Keratinocyte (primary cell): ENCODE measurements at regions not wholly inside any gene's neighbourhood (a gene's known extent, or its start where the extent isn't known, plus 50 kb on each side); places are given as distances from the start of the nearest gene placed in this dataset.

Source experiments
- EZH2 ChIP-seq: IDR thresholded peaks from one replicate; pipeline ENCODE4 v1.6.1; 2012; ENCODE audit warnings: inconsistent platforms, mild to moderate bottlenecking, low read length, moderate library complexity
- TF ChIP-seq, protein P1 (sequence below), 3 experiments: IDR thresholded peaks in 1 of 3; conservative IDR thresholded peaks in 1 of 3; optimal IDR thresholded peaks in 1 of 3; 2 replicates in 2 of 3; 3 replicates in 1 of 3; pipeline versions ENCODE3 to v1.5.1; 2011; ENCODE audit warnings: low read length in 3 of 3, mild to moderate bottlenecking in 3 of 3, moderate library complexity in 2 of 3, control low read depth in 1 of 3, inconsistent platforms in 1 of 3; ENCODE audit not compliant: insufficient read depth in 2 of 3; ENCODE audit errors: extremely low read depth in 1 of 3

DNA sequence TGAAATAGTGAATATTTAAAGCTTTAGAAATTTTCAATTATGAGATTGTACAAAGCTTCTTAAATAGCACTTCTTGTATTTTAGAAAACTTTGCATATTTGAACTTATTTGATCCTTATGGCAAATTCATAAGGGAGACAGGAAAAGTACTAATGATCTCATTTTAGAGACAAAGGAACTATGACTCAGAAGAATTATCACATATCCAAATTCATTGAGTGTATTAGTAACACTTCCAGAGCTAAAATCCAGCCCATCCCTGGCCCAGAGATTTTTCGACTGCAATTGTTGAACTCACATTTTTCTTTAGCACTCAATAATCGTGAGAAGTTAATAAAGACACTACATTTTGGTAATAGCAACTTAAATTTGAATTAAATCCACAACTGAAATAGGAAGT, 704.3 kb downstream of the EPM2A start:
- TF ChIP-seq, protein P1, sequence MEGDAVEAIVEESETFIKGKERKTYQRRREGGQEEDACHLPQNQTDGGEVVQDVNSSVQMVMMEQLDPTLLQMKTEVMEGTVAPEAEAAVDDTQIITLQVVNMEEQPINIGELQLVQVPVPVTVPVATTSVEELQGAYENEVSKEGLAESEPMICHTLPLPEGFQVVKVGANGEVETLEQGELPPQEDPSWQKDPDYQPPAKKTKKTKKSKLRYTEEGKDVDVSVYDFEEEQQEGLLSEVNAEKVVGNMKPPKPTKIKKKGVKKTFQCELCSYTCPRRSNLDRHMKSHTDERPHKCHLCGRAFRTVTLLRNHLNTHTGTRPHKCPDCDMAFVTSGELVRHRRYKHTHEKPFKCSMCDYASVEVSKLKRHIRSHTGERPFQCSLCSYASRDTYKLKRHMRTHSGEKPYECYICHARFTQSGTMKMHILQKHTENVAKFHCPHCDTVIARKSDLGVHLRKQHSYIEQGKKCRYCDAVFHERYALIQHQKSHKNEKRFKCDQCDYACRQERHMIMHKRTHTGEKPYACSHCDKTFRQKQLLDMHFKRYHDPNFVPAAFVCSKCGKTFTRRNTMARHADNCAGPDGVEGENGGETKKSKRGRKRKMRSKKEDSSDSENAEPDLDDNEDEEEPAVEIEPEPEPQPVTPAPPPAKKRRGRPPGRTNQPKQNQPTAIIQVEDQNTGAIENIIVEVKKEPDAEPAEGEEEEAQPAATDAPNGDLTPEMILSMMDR (optimal IDR thresholded peaks at IDR 0.05 in 1 of 3, IDR thresholded peaks at IDR 0.05 in 1 of 3, conservative IDR thresholded peaks at IDR 0.05 in 1 of 3; ENCODE audit: extremely low read depth in 1 of 3, insufficient read depth in 2 of 3, low read length in 3 of 3) = no peak
- no peak for TF ChIP-seq EZH2
